ENCODE measurements at regions not wholly inside any gene's neighbourhood (a gene's known extent, or its start where the extent isn't known, plus 50 kb on each side); places are given as distances from the start of the nearest gene placed in this dataset.
A peak's percentile ranks its signal among the peaks of the same experiment; 100 is the strongest.

- intact Hi-C loops (cut with DNase I) = no loop called here
- Histone ChIP-seq H3K9me3 (no peaks in the 10 kb centered on the region), H3K36me3 (no peaks in the 10 kb centered on the region), H3K4me3 (no peak overlapping the region), H3K27me3 (no peaks in the 10 kb centered on the region), H3K27ac (no peak overlapping the region), H3K4me1 (peaks cover 0 to 12% (median 0%) of the 10 kb centered on the region in 12 donors)
- TF ChIP-seq POLR2A (IDR thresholded peaks at IDR 0.05) = no peak
- TF ChIP-seq, protein P1, sequence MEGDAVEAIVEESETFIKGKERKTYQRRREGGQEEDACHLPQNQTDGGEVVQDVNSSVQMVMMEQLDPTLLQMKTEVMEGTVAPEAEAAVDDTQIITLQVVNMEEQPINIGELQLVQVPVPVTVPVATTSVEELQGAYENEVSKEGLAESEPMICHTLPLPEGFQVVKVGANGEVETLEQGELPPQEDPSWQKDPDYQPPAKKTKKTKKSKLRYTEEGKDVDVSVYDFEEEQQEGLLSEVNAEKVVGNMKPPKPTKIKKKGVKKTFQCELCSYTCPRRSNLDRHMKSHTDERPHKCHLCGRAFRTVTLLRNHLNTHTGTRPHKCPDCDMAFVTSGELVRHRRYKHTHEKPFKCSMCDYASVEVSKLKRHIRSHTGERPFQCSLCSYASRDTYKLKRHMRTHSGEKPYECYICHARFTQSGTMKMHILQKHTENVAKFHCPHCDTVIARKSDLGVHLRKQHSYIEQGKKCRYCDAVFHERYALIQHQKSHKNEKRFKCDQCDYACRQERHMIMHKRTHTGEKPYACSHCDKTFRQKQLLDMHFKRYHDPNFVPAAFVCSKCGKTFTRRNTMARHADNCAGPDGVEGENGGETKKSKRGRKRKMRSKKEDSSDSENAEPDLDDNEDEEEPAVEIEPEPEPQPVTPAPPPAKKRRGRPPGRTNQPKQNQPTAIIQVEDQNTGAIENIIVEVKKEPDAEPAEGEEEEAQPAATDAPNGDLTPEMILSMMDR (IDR thresholded peaks at IDR 0.05) = no peak
- 95 to 98% (median 97%) methylated on average over 1 of the region's 1 CpG for WGBS, 4 donors
- ATAC-seq = no peak
- no peak for DNase-seq
These were observed 82.1 kb upstream of the GALNT18 start for GRCh38 chr11:11703885-11704284.

DNA sequence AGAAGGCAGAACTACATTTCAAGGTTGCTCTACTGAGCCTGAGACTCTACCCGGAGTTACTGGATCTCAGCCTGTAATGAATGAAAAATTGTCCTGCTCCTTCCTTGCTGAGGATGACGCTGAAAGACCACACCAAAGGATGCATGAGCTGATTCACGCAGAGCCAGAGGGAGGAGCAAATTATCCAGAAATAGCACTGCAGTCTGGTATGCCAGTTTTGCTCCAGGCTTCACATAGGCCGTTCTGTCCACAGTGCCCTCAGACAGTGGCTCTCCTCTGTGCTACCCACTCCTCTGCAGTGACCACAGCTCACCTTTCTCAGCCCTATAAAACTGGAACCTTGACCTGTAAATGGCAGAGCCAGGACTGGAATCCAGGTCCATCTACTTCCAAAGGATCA is 79.3 kb upstream of the GALNT18 start:
- Histone ChIP-seq H3K9me3 (no peaks in the 10 kb centered on the region), H3K36me3 (no peaks in the 10 kb centered on the region), H3K27me3 (no peaks in the 10 kb centered on the region), H3K27ac (no peak overlapping the region), H3K4me1 (peaks cover 0 to 8% (median 0%) of the 10 kb centered on the region in 12 donors), H3K4me3 (no peak overlapping the region)
- TF ChIP-seq POLR2A (IDR thresholded peaks at IDR 0.05) = no peak
- TF ChIP-seq, protein P1 (IDR thresholded peaks at IDR 0.05) = peak in 4 of 12 donors; percentile 4 to 21 (median 16)
- 29 to 52% (median 43%) methylated on average over 4 of the region's 4 CpGs for WGBS, 4 donors
- ATAC-seq = peak; percentile 91 to 95 (median 94)
- intact Hi-C loops (cut with DNase I) = no loop called here
- DNase-seq = peak in 3 of 5 donors; percentile 23 to 34 (median 25)

- Histone ChIP-seq H3K4me1 (peaks cover 0 to 8% (median 0%) of the 10 kb centered on the region in 12 donors), H3K9me3 (no peaks in the 10 kb centered on the region), H3K27ac (no peak overlapping the region), H3K27me3 (no peaks in the 10 kb centered on the region), H3K36me3 (no peaks in the 10 kb centered on the region), H3K4me3 (no peak overlapping the region)
- ATAC-seq = no peak
- intact Hi-C loops (cut with DNase I) = no loop called here
- 45 to 73% (median 54%) methylated on average over 1 of the region's 1 CpG for WGBS, 4 donors
- TF ChIP-seq, protein P1 (IDR thresholded peaks at IDR 0.05) = no peak
- no peak for TF ChIP-seq POLR2A (IDR thresholded peaks at IDR 0.05)
- no peak for DNase-seq
These were observed 76.0 kb upstream of the GALNT18 start for GRCh38 chr11:11697796-11698195.

DNA sequence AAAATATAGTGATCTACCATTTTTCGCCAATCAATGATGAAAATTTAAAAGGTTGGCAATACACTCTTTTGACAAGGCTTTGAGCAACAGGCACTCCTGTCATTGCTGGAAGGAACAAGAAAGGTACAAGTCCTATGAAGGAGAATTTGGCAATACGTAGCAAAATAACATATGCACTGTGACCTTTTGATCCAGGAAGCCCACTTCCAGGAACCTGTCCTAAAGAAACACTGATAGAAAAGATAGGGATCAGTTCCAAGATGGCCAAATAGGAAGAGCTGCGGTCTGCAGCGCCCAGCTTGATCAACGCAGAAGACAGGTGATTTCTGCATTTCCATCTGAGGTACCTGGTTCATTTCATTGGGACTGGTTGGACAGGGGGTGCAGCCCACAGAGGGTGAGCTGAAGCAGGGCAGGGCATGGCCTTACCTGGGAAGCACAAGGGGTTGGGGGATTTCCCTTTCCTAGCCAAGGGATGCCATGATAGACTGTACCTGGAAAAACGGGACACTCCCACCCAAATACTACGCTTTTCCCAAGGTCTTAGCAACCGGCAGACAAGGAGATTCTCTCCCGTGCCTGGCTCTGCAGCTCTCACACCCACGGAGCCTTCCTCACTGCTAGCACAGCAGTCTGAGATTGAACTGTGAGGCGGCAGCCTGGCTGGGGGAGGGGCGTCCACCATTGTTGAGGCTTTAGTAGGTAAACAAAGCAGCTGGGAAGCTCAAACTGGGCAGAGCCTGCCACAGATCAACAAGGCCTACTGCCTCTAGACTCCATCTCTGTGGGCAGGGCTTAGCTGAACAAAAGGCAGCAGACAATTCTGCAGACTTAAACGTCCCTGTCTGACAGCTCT is 69.7 kb upstream of the GALNT18 start:
- no peaks in the 10 kb centered on the region for H3K27me3 ChIP-seq
- intact Hi-C loops (cut with DNase I) = no loop called here
- no peak for DNase-seq
- no peaks in the 10 kb centered on the region for H3K36me3 ChIP-seq
- 51 to 66% (median 61%) methylated on average over 12 to 13 of the region's 13 CpGs for WGBS, 4 donors
- H3K4me3 ChIP-seq = no peak overlapping the region
- TF ChIP-seq POLR2A (IDR thresholded peaks at IDR 0.05) = no peak
- H3K4me1 ChIP-seq = no peaks in the 10 kb centered on the region
- no peaks in the 10 kb centered on the region for H3K9me3 ChIP-seq
- ATAC-seq = no peak
- H3K27ac ChIP-seq = no peak overlapping the region
